IPS DF 4.7 (cell line): ENCODE measurements at regions not wholly inside any gene's neighbourhood (a gene's known extent, or its start where the extent isn't known, plus 50 kb on each side); places are given as distances from the start of the nearest gene placed in this dataset.

Experiments used
- DNase-seq: peaks from one replicate; pipeline ENCODE4 v3.0.0-alpha.2; 2013; ENCODE audit warnings: low spot score; ENCODE audit errors: extremely low read depth

DNA sequence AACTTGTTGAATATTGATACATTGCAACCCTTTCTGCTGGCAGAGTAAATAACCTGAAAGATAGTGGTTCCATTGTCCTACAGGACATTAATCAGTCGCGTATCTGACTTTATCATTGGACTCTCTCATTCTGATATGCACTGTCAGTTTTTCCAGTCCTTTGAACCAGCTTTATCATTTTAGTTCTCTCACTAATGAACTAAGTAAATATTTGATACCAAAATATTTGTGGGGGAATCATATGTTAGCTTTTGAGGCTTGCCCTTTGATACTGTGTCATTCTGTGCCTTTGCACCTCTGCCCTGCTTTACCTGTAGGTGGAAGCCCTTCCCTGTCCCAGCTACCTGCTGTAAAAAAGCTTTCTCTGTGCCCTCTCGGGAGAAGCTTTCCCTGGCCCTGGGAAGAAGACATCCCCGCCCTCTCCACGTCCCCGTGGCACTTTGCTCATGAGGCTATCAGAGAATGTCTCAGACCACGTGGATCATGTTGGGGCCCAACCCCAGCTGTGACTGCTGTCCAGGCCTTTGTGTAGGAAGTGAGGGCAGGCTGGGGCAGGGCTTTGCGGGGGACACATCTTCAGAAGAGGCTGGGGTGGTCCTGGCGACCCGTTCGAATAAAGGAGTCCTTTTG, 117.8 kb upstream of the NXT1 start:
- no peak for DNase-seq

- no peak for DNase-seq
Measured at GRCh38 chr20:23232219-23232581, 118.4 kb upstream of the NXT1 start.

DNA sequence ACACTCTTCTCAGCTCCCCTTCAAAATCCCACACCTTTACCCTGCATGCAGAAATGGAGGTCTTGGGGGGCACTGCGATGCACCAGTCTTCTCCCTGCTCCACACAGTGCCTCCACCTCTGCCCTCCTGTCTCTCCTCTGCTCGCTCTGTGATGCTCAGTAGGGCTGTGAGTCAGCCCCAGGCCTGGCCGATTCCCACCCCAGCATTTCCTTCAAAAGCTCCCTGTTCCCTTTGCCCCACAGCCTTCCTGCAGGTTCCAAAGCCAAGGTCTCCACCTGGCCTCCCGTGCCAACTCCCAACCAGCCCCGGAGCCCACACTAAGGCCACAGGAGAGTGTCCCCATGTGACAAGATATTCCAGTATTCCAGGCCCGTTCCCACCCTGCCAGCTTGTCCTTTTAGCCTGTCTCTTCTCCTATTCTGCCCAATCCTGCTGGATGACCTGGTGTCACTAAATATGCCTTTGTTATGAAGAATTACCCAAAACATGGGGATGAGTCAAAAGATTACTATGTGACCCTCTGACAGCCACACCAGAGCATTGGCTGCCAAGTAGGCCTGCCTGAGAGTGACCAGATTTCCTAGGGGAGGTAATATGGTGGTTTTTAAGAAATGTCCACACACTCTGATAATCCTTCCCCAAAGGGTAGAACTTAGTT, 118.9 kb upstream of the NXT1 start:
- no peak for DNase-seq

- DNase-seq, result no peak
Measured at GRCh38 chr20:23230766-23231385, 119.7 kb upstream of the NXT1 start.

DNA sequence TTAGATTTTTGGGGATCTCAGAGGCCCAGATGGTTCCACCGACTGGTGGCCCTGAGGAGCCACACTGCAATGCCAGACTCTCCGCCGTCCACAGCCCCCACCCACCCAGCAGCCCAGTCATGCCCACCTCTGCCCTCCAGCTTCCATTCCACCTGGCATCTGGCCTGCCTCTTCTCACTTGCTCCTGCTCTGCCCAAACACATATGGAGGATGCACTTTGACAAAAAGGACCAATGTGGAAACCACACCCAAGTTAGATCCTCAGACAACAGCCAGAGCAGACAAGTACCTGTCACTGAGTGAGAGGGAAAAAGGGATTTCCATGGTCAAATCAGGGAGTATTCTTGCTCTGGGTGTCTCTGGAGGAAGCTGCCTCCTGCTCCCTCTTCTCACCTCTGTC, 120.6 kb upstream of the NXT1 start:
- no peak for DNase-seq

GRCh38 chr20:23228912-23229311, 121.7 kb upstream of the NXT1 start:
- DNase-seq, result no peak

DNA sequence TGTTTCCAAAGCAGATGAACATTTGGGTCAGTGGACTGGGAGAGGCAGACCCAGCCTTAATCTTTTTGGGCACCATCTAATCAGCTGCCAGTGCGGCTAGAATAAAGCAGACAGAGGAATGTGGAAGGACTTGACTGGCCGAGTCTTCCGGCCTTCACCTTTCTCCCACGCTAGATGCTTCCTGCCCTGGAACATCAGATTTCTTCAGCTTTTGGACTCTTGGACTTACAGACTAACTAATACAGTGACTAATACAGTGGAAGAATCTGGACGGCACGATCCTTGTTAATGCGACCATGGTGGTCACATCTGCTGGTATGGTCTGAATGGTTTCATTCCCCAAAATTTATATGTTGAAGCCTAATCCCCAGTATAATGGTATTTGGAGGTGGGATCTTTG, 122.6 kb upstream of the NXT1 start:
- no peak for DNase-seq

DNA sequence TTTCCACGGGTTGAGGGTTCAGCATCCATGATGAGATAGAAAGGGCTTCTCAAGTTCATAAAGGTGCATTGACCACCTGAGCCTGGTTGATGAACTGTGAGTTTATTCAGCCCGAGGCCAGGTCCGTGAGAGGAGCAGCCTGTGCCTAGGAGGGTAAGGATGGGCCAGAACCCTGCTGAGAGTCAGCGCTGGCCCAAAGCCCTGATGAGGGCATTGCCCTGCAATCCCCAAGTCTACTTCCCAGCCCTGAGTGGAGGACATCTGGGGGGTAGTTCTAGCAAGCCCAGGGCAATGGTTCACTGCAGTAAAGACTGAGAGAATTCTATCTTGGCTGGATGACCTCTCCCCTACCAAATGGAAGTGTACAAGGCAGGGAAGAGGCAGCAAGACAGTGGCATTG, 123.3 kb upstream of the NXT1 start:
- DNase-seq, result no peak

GRCh38 chr20:23226612-23227265, 123.9 kb upstream of the NXT1 start:
- no peak for DNase-seq

DNA sequence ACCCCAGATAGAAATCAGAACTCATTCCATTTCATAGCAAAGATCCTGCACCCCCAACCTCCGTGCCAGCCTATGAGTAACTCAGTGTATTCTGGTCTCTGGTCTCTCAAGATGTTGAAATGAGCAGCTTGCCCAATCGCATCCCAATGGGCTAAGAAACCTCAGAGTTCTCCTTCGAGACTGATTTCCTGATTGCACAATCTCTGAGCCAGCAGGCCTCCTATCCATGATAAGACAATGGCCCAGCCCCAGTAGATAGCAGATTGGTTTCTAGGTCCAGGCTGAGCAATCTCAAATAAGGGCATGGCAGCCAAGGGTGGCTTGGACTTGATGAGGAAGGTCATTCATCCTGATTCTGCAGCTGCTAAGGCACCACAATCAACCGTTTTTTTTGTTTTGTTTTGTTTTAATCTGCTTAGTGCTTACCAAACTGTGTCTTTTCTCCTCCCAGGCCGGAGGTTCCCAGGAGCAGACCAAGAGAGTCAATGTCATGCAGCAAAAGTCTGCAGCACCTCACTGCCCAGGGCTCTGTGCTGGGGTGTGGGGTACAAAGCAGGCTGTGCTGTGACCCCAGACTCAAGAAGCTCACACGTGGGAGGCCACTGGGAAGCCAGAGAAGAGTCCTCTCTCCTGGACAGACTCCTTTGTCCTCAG, 125.1 kb upstream of the NXT1 start:
- DNase-seq, result no peak

GRCh38 chr20:23224806-23225205, 125.8 kb upstream of the NXT1 start:
- DNase-seq, result no peak

- no peak for DNase-seq
Measured at GRCh38 chr20:23223908-23224580, 126.5 kb upstream of the NXT1 start.

DNA sequence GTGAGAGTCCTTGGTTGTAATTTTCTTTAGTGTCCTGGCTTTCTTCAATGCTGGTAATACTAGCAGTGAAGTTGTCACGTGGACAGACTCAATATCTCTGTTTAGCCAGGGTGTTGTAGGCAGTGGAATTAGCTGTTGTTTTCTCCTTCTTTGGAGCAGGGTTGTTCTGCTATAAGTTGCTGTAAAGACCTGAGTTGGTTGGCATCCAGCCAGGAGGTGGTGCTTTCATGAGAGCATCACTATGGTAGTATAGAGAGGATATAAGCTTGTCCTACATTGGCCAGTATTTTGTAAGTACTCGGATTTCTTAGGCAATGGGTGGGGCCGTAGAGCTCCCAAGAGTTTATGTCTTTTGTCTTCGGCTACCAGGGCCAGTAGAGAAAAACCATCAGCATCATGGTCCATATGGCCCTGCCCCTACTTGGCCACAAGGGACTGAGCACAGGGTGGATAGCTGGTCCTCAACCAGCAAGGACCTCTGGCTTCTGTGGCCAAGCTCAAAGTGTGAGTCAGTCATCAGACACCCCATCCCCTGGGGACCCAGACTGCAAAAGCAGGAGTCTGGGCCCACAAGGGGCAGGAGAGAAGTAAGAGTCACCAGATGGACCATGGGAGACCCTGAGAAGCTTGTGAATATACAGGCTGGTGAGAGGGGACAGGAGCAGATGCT, 127.9 kb upstream of the NXT1 start:
- DNase-seq, result no peak

GRCh38 chr20:23217023-23217422, 130.9 kb upstream of the CD93 start:
- no peak for DNase-seq

GRCh38 chr20:23215344-23215995, 129.3 kb upstream of the CD93 start:
- DNase-seq, result no peak

DNA sequence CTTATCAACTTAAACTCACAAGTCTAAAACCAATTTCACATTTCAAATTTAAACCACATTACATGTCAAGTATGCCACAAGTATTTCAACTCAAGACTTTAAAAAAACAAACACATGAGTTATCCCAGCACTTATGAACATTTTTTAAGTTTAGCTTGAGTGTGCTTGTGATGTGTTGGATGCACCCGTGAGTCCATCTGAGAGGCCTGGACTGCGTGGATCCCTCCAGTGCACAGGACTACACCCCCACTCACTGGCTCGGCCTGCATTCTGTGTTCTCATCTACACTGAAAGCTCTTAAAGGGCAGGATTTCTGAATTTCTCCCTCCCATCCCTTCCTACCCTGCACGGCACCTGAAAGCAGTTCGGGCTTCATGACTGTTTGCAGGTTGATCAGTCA, 128.8 kb upstream of the CD93 start:
- DNase-seq, result no peak

- DNase-seq, result no peak
Measured at GRCh38 chr20:23212464-23212995, 126.4 kb upstream of the CD93 start.

GRCh38 chr20:23212011-23212410, 125.9 kb upstream of the CD93 start:
- no peak for DNase-seq

DNA sequence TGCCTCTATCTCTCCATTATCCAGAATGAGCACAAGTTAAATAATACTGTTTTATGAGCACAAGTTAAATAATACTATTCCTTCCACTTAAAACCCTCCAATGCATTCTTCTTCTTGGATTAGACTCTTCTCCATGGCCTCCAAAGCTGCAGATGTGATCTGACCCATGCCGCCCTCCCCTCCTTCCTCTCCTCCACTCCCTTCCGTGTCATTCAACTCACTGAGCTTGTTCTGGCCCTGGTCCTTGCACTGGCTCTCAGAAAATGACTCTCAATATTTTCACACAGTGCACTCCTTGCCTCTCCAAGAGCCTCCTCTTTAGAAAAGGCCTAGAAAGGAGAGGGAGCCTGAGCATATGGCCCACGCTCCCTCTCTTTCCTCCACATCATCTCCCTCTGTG, 125.0 kb upstream of the CD93 start:
- DNase-seq, result no peak
